Neural cell (in vitro differentiated cells): ENCODE measurements at regions not wholly inside any gene's neighbourhood (a gene's known extent, or its start where the extent isn't known, plus 50 kb on each side); places are given as distances from the start of the nearest gene placed in this dataset.

Experiments used
- H2AFZ ChIP-seq: fragments of 200-600, 300-800 bp; sonication (generic), shearing (Covaris generic); 2 replicates; pipeline ENCODE4 v1.6.0; 2014; ENCODE audit warnings: low read depth, mild to moderate bottlenecking, antibody characterized with exemption, low read length, moderate library complexity
- H3F3A ChIP-seq: fragments of 200-600 bp; shearing (Covaris generic); 2 replicates; pipeline ENCODE4 v1.6.1; 2016; ENCODE audit warnings: mild to moderate bottlenecking, moderate library complexity, mixed read lengths, antibody characterized with exemption, low read length; ENCODE audit not compliant: insufficient read depth, poor library complexity, severe bottlenecking
- H3K27ac ChIP-seq: fragments of 200-600, 300-800 bp; sonication (generic), shearing (Covaris generic); 2 replicates; pipeline ENCODE4 v1.5.1; 2014; ENCODE audit warnings: mild to moderate bottlenecking, low read length, moderate library complexity
- H3K27me3 ChIP-seq: fragments of 300-800, 200-600 bp; sonication (generic), shearing (Covaris generic); 2 replicates; pipeline ENCODE4 v1.6.0; 2014; ENCODE audit warnings: mild to moderate bottlenecking, low read depth, low read length, moderate library complexity; ENCODE audit not compliant: insufficient read depth
- H3K36me3 ChIP-seq: fragments of 300-800, 200-600 bp; sonication (generic), shearing (Covaris generic); 2 replicates; pipeline ENCODE4 v1.5.1; 2014; ENCODE audit warnings: mild to moderate bottlenecking, antibody characterized with exemption, low read length, moderate library complexity; ENCODE audit not compliant: insufficient read depth
- H3K4me2 ChIP-seq: fragments of 300-800, 200-600 bp; sonication (generic), shearing (Covaris generic); 2 replicates; pipeline ENCODE4 v1.6.0; 2014; ENCODE audit warnings: mild to moderate bottlenecking, low read length
- H3K4me3 ChIP-seq: fragments of 300-800, 200-600 bp; sonication (generic), shearing (Covaris generic); 2 replicates; pipeline ENCODE4 v1.5.1; 2014; ENCODE audit warnings: mild to moderate bottlenecking, low read length, moderate library complexity
- H3K79me2 ChIP-seq: fragments of 200-600 bp; shearing (Covaris generic); replicated peaks from 2 replicates; pipeline ENCODE4 v1.6.0; 2014; ENCODE audit warnings: mild to moderate bottlenecking, low read length, moderate library complexity; ENCODE audit not compliant: insufficient read depth
- H3K9ac ChIP-seq: fragments of 300-800, 200-600 bp; sonication (generic), shearing (Covaris generic); 2 replicates; pipeline ENCODE4 v1.6.1; 2016; ENCODE audit warnings: mild to moderate bottlenecking, low read length, mixed read lengths
- H3K9me2 ChIP-seq: fragments of 200-600 bp; shearing (Covaris generic); 2 replicates; pipeline ENCODE4 v1.6.1; 2016; ENCODE audit warnings: mild to moderate bottlenecking, low read length, mixed read lengths; ENCODE audit not compliant: insufficient read depth
- H3K9me3 ChIP-seq: fragments of 200-600, 300-800 bp; sonication (generic), shearing (Covaris generic); 2 replicates; pipeline ENCODE4 v1.6.1; 2016; ENCODE audit warnings: mild to moderate bottlenecking, mixed run types, low read length, moderate library complexity, mixed read lengths
- H4K20me1 ChIP-seq: fragments of 200-600 bp; shearing (Covaris generic); 2 replicates; pipeline ENCODE4 v1.6.1; 2016; ENCODE audit warnings: mild to moderate bottlenecking, mixed run types; ENCODE audit not compliant: insufficient read depth
- CTCF ChIP-seq: fragments of 450-650 bp; IDR thresholded peaks from 2 replicates; pipeline ENCODE4 v1.5.1; 2014; ENCODE audit warnings: antibody characterized with exemption, mild to moderate bottlenecking, moderate library complexity; ENCODE audit not compliant: poor library complexity, severe bottlenecking
- EP300 ChIP-seq: fragments of 450-650 bp; conservative IDR thresholded peaks from 2 replicates; pipeline ENCODE4 v1.6.1; 2014; ENCODE audit warnings: antibody characterized with exemption, mild to moderate bottlenecking, moderate library complexity; ENCODE audit not compliant: poor library complexity, severe bottlenecking
- EZH2 ChIP-seq: fragments of 200-600, 300-800 bp; shearing (Covaris generic), sonication (generic); IDR thresholded peaks from 2 replicates; pipeline ENCODE4 v1.6.1; 2014; ENCODE audit warnings: antibody characterized with exemption, low read length, borderline replicate concordance, mild to moderate bottlenecking; ENCODE audit not compliant: insufficient read depth, poor library complexity, severe bottlenecking
- MXI1 ChIP-seq: fragments of 450-650 bp; conservative IDR thresholded peaks from 2 replicates; pipeline ENCODE4 v1.6.1; 2014; ENCODE audit warnings: antibody characterized with exemption, mild to moderate bottlenecking; ENCODE audit not compliant: poor library complexity, severe bottlenecking
- POLR2AphosphoS5 ChIP-seq: IDR thresholded peaks from 2 replicates; pipeline ENCODE4 v1.6.1; 2012
- RAD21 ChIP-seq: fragments of 450-650 bp; conservative IDR thresholded peaks from 2 replicates; pipeline ENCODE4 v1.6.1; 2014; ENCODE audit warnings: antibody characterized with exemption, mild to moderate bottlenecking, moderate library complexity
- REST ChIP-seq: IDR thresholded peaks from 2 replicates; pipeline ENCODE4 v1.6.1; 2012; ENCODE audit warnings: borderline replicate concordance
- TAF1 ChIP-seq: IDR thresholded peaks from 2 replicates; pipeline ENCODE4 v1.6.1; 2012; ENCODE audit warnings: low read depth

GRCh38 chr21:39007985-39008384, 175.3 kb downstream of the PSMG1 start:
- Histone ChIP-seq H3K27ac (no peak overlapping the region), H3K79me2 (no peaks in the 10 kb centered on the region), H3K9ac (no peak overlapping the region), H3K4me2 (no peak overlapping the region), H2AFZ (no peak overlapping the region), H3K36me3 (no peaks in the 10 kb centered on the region), H3K9me2 (no peaks in the 10 kb centered on the region), H3F3A (no peaks in the 10 kb centered on the region), H3K27me3 (no peaks in the 10 kb centered on the region), H3K9me3 (no peaks in the 10 kb centered on the region), H4K20me1 (no peaks in the 10 kb centered on the region), H3K4me3 (no peak overlapping the region)
- no peak for TF ChIP-seq EP300

GRCh38 chr21:39007532-39007931, 175.7 kb downstream of the PSMG1 start:
- Histone ChIP-seq H3K79me2 (no peaks in the 10 kb centered on the region), H3F3A (no peaks in the 10 kb centered on the region), H2AFZ (no peak overlapping the region), H3K9ac (no peak overlapping the region), H3K36me3 (no peaks in the 10 kb centered on the region), H3K27me3 (no peaks in the 10 kb centered on the region), H3K4me3 (no peak overlapping the region), H4K20me1 (no peaks in the 10 kb centered on the region), H3K9me2 (no peaks in the 10 kb centered on the region), H3K9me3 (no peaks in the 10 kb centered on the region), H3K27ac (no peak overlapping the region), H3K4me2 (no peak overlapping the region)
- no peak for TF ChIP-seq EP300
- no peak for TF ChIP-seq EZH2
- TF ChIP-seq CTCF = no peak
- TF ChIP-seq REST = no peak
- TF ChIP-seq MXI1 = no peak
- TF ChIP-seq TAF1 = no peak

- H3K9me3 ChIP-seq = no peaks in the 10 kb centered on the region
- no peak for TF ChIP-seq RAD21
- TF ChIP-seq REST = no peak
- no peak for TF ChIP-seq EP300
- TF ChIP-seq POLR2AphosphoS5 = no peak
- no peak for TF ChIP-seq EZH2
- H3K4me2 ChIP-seq = no peak overlapping the region
- no peaks in the 10 kb centered on the region for H3F3A ChIP-seq
- no peaks in the 10 kb centered on the region for H3K79me2 ChIP-seq
- H3K9ac ChIP-seq = no peak overlapping the region
- H3K4me3 ChIP-seq = no peak overlapping the region
- H4K20me1 ChIP-seq = no peaks in the 10 kb centered on the region
- H3K27me3 ChIP-seq = no peaks in the 10 kb centered on the region
- H2AFZ ChIP-seq = no peak overlapping the region
- H3K36me3 ChIP-seq = no peaks in the 10 kb centered on the region
- H3K9me2 ChIP-seq = no peaks in the 10 kb centered on the region
- H3K27ac ChIP-seq = no peak overlapping the region
Observed at GRCh38 chr21:39006571-39007311, 176.5 kb downstream of the PSMG1 start.
